NCI-H2107 treated with DMSO at 0.1 percent for 48 hours (cell line): ENCODE measurements at regions not wholly inside any gene's neighbourhood (a gene's known extent, or its start where the extent isn't known, plus 50 kb on each side); places are given as distances from the start of the nearest gene placed in this dataset.
"Not testable (repeated sequence)": the region's sequence is repeated elsewhere in the genome, so short reads cannot be mapped to it uniquely, and the experiment has no call there.

Experiments
- DNase-seq: peaks from one replicate; lab custom pipeline; 2025; ENCODE audit not compliant: unreplicated experiment; lab: John Stamatoyannopoulos, UW

DNA sequence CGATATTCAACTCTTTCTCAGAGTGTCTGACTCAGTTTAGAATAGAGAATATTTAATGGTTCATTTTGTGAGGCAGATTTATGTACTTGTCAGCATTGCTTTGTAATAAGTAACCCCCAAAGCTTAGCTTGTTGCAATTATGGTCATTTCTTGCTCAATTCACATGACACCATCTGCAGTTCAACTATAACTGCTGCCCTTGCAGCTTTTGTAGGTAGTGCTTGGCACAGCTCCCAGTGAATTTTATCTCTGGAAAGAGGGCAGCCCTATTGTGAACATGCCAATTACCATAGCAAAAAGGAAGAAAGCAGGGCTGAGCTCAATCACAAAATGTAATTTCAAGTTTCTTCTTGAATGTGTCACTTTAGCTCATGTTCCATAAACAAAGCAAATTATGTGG, 1587.7 kb upstream of the ACO1 start:
- peak; percentile 1 for DNase-seq

DNA sequence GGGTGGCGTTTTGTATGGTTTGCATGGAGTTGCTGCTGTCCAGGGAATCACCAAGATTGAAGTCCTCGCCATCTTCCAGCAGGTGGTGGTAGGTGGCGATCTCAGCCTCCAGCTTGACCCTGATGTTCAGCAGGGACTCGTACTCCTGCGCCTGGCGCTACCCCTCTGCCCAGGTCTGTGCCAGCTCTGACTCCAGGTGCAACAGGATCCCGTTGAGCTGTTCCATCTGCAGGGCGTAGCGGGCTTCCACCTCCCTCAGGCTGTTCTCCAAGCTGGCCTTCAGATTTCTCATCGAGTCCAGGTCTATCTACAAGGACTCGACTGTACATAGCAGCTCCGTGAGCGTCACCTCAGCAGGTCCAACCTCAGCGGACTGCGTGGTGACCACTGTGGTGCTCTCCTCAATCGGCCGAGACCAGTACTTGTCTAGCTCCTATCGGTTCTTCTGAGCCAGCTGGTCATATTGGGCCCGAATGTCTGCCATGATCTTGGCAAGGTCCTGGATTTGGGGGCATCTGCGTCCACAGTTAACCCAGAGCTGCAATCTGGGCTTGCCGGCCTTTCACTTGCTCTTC, 1584.8 kb upstream of the ACO1 start:
- no peak for DNase-seq

DNA sequence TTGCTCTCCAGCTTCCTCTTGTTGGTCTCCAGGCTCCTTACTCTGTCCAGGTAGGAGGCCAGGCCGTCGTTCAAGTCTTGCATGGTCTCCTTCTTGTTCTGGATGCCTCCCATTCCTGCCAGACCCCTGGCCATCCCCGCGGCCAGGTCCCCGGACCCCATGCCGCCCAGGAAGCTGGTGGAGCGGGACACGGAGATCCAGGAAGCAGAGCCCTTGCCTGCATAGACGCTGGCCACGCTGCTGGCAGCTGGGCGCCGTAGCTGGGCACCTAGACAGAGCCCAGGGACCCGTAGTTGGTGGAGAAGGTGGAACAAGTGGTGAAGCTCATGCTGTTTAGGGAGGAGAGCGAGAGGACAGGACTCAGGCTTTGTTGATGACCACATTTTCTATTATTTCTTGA, 1584.0 kb upstream of the ACO1 start:
- DNase-seq: no peak

DNA sequence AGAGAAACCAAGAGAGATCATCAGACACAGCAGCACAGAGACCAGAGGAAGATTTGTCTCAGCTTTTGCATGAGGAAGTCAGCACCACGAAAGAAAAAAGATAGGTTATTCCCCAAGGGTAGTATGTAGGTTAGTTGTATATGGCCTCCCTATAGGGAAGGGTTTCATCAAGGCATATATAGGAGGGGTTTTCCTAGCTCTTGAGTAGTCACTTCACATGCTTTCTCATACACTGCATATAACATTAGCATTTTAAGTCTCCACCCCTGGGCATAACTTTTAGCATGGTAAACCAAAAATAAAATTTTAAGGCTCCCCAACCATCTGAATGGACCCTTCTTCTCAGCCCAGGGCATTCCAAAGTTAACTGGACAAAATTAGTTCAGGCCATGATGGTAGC, 1571.6 kb upstream of the ACO1 start:
- no peak for DNase-seq

DNA sequence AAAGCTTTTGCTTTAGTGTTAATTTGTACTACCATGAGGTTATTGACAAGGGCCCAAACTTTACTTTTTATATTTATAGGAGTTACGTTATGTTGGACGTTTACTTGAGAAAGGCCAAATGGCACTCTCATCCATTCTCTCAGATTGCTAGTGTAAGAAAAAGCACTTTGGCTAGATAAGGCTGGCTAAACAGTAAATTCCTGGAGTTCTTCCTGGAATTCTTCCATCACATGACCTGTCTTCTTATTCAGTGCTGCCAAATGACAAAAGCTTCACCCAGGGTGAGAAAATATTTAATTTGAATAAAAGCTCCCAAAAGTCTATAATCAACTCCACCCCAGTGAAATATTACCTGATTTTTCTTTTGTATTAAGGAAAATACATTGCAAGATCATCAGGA, 1568.9 kb upstream of the ACO1 start:
- no peak for DNase-seq

DNA sequence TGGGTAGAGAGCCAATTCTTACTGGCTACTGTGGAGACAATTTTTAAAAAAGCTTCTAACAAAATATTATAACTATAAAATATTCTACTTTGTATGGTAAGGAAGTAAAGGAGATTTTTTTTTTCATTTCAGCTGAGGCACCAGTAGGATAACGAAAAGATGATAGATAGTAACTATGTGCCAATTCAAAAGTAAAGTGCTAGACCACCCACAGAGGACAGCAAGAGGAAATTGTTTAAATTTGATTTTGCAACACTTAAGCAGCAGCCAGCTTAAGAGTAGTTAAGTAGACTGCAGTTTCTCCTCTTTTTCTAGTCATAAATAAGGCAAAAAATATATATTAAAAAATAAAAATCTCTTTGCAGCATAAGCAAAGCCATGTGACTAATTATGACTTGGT, 1539.3 kb upstream of the ACO1 start:
- no peak for DNase-seq

DNA sequence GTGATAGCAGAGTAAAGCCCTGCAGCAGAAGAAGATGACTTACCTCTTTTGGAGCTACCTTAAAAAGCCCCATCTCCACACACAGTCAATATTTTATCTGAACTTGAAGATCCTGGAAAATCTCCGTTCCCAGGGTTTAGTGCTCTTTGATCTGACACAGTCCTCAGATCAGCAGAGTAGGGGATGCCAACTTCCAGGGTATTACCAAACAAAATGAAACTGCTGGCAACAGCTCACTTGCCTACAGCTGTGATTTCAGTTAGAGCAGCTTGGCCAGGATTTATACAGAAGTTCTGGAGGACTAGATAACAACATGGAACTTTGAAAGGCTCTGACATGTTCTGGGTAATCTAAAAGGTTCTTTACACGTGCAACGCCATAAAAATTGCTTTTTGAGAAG, 1537.8 kb upstream of the ACO1 start:
- DNase-seq: no peak

DNA sequence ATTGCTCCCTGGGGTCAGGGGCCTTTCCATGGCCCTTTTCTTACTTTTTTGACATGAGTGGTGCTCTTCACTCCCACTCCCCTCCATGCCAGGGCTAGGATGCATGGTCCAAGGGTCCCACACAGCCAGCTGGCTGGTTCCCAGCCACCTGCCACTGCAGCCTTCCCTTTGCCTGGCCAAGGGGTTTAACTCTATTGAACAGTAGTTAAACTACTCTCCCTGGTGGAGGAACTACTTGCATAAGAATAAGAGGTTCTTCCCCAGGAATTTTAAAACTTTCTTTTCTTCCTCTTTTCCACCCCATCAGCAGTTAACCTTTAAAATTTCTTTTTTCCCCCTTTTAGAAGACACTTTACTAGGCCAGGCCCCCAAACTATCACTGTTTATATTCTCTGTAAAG, 1532.8 kb upstream of the ACO1 start:
- DNase-seq: no peak

DNA sequence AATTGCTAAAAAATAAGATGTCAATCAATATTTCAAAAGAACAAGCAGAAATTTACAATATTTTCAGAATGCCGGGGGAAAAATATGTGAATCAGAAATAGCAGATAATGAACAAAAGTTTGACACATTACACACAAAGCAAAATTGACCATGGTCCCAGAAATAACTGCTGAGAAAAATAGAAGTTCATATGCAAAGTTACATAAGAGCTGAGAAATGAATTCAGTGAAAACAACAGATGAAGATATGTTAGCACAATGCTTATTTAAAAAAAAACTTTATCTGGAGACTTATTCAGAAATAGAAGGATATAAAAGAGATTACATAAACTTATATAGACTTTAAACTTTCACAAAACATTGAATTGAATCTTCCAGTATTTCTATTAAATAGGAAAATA, 1483.7 kb upstream of the ACO1 start:
- DNase-seq: no peak

DNA sequence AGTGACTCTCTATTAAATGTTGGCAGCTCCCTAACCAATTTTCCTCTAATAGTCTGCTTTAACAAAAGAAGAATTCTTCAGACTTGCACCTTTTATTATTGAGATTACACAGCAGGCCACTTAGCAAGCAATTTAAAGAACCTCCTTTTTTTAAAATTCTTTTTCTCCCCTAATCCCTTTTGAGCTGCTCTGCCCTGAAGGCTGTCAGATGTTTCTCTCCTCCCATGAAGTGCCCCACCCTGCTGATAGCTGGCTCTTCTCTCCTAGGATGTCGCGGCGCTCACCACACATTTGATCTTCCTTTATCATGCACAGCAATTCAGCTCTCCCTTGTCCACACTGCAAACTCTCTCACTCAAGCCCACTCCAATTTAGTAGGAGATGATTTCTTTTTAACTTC, 1471.1 kb upstream of the ACO1 start:
- no peak for DNase-seq

DNA sequence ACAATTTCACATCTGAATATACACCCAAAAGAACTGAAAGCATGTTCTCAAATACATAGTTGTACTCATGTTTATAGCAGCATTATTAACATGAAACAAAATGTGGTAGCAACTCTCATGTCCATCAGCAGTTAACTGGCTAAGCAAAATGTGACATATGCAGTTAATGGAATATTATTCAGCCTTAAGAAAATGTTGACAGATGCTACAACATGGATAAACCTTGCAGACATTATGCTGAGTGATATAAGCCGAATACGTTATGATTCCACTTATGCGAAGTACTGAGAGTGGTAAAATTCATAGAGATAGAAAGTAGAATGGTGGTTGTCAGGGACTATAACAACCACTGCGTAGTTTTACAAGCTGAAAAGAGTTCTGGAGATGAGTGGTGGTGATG, 1469.0 kb upstream of the ACO1 start:
- no peak for DNase-seq

DNA sequence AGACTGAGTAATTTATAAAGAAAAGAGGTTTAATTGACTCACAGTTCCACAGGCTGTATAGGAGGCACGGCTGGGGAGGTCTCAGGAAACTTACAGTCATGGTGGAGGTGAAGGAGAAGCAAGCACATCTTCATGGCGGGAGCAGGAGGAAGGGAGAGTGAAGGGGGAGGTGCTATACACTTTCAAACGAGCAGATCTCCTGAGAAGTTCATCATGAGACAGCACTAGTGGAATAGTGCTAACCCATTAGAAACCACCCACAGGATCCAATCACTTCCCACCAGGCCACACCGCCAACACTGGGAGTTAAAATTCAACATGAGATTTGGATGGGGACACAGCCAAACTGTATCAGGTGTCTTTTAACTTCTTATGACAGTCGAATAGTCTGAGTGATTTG, 1459.3 kb upstream of the ACO1 start:
- DNase-seq: no peak

DNA sequence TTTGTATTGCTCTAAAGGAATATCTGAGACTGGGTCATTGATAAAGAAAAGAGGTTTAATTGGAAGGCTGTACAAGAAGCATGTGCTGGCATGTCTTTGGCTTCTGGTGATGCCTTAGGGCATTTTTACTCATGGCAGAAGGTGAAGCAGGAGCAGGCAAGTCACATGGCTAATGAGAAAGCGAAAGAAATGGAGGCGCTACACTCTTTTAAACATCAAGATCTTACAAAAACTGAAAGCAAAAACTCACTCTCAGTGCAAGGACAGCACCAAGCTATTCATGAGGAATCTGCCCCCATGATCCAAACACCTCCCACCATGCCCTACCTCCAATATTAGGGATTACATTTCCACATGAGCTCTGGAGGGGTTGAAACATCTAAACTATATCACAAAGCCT, 1458.8 kb upstream of the ACO1 start:
- no peak for DNase-seq

DNA sequence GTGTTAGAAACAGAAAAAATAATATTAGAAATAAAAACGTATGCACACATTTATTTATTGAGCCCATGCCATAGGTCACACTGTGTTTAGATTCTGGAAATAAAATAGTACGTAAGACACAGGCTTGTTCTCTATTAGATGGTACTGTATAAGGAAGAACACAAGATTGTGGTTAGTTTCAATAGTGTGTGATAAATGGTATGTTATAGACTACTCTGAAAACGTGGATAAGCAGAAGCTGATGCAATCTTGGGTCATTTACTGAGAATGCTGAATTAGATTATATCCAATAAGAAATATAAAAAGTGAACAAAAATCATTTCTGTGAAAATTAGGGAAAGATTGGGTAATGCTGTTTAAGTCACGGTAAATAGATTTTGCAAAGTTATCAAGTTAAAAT, 1456.4 kb upstream of the ACO1 start:
- no peak for DNase-seq

DNA sequence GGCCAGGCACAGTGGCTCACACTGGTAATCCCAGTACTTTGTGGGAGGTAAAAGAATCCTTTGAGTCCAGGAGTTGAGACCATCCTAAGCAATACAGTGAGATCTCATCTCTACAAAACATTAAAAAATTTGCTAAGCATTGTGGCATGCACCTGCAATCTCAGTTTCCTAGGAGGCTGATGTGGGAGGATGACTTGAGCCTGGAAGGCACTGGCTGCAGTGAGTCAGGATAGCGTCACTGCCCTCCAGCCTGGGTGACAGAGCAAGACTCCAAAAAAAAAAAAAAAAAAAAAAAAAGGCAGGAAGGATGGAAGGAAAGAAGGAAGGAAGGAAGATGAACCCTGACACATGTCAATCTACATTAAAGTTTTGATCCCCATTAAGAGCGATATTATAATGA, 1452.2 kb upstream of the ACO1 start:
- no peak for DNase-seq

DNA sequence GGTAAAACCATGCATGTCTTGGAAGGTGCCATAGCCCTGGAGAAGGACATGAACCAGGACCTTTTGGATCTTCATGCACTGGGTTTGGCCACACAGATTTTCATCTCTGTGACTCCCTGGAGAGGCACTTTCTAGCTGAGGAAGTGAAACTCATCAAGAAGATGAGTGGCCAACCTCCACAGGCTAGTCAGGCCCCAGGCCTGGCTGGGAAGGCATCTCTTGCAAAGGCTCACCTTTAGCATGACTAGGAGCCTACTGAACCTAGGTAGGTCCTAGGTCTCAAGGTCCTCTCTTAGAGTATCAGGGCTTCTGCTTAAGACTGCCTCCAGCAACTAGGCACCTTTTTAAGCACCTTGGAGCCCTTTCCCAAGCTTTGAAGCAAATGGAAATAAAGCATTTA, 1448.7 kb upstream of the ACO1 start:
- no peak for DNase-seq

DNA sequence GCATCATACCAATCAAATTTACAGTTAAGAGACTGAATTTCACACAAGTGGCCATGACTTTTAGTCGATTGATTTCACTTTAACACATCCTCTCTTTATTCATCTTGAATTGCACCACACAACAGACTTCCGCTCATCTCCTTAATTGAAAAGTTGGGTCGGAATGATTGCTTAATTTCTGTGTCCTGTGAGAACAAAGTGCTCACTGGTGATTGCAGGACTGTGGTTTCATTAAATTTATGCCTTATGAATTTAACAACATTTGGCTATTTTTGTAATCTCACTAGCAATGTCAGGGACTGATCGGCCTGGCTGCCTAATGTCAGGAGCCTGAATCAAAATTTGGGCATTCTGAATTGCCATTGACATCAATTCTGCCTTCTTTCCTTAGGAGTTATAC, 1447.3 kb upstream of the ACO1 start:
- DNase-seq: no peak

DNA sequence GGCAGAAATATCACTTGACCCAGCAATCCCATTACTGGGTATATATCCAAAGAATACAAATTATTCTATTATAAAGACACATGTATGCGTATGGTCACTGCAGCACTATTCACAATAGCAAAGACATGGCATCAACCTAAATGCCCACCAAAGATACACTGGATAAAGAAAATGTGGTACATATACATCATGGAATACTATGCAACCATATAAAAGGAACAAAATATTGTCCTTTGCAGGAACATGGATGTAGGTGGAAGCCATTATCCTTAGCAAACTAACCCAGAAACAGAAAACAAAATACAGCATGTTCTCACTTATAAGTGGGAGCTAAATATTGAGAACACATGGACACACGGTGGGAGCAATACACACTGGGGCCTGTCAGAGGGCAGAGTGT, 1441.6 kb upstream of the ACO1 start:
- not testable (repeated sequence) for DNase-seq

DNA sequence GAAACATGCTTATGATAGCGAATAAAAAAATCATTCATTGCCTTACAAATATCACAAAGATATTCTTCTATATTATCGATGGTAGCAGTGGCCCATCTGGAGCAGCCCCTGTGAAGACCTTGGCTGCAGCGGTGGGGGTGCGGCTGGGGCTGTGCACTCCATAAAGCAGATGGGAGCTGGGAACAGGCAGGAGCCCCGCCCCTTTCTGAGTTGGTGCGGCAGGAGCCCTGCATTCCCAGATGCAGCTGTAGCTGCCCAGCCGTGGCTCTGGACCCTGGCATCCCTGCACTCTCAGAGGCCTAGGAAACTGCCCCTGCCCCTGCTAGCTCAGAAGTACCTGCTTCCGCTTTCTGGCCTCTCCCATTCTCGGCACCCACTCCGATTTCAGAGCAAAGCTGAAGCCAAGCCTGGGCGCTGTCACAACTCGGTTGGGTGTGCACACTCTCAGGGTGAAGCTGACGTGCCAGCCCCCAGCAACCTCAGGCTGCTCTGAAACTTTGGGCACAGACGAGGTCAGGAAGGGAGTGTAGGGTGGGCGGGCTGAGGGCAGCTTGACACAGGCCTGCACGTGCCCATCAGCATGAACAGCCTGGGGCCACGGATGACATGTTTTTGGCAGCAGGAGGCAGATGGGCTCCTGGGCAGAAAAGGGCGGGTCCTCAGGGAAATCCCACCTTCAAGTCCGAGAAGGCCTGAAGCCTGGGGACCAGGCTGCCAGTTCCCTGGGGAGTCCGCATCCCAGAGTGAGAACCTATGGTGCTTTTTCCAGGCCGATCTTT, 1440.8 kb upstream of the ACO1 start:
- DNase-seq: no peak

DNA sequence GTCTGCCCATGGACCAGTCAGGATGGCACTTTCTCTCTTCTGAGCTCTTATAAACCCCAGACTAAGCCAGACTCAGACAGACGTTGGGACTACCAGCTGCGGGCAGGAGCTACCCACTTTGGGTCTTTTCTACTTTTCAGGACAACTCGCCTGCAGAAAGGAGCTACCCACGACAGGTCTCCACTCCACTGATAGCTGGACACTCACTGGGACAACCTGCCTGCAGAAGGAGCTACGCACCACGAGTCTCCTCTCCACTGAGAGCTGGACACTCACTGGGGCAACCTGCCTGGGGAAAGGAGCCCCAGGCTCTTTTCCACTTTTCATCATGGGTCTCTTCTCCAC, 1440.2 kb upstream of the ACO1 start:
- no peak for DNase-seq

DNA sequence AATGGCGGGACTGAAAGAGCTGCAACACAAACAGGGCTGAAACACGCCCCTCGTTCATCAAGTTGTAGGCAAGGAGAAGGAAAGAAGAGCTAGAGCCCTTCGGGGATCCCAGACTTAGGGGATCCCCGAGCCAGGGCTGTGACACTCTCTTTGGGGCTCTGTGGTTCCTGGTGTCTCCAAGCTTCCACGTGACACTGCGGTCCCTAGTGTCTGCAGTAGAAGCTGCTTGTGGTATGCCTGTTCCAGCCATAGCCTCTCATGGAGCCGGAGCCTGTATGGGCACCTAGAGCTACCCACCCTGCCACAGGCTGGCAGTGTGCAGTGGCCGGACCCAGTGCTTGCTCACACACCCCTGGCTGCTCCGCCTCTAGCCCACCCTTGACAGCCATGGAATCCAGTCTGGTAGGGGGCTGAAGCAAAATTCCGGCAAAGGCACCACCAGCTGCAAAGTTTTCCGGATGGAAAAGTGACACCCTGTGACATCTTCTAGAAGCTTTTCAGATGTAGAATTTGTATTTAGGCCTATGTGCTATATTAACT, 1439.6 kb upstream of the ACO1 start:
- no peak for DNase-seq

DNA sequence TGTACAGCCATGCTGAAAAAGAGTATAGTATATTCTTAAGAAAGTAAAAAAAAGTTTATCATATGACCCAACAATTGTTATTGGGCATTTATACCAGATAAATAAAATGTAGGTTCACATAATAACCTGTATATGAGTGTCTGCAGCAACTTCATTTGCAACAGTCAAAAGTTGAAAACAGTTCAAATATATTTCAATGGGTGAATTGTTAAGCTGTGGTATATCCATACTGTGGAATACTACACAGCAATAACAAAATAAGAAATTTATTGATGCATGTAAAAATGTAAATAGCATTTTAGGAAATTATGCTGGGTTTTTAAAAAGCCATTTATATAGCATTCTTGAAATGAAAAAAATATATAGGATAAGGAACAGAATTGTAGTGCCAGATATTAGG, 1420.1 kb upstream of the ACO1 start:
- no peak for DNase-seq

DNA sequence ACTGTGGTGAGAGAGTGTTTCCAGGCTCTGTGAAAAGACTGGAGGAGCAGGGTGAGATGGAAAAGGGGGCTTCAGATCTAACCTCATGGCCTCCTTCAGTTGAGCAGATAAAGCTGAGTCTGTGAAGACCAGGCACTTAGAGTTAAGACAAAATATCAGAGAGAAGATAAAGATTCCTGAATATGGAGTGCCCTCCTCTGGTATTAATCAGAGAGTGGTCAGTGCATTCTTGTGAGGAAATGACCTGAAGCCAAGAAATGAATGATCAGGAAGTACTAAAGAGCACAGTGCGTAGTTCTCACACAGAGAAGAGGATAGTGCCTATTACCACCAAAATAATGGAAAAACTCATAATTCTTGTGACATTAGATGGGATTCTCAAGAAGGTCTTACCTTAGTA, 1417.0 kb upstream of the ACO1 start:
- DNase-seq: no peak
